Stimulated activated effector memory CD8-positive, alpha-beta T cell treated with anti-CD3 and anti-CD28 coated beads, Interleukin-12 subunit alpha, Interleukin-12 subunit beta, amount 100 ng/mL, for 72 hours (primary cell): ENCODE measurements at regions not wholly inside any gene's neighbourhood (a gene's known extent, or its start where the extent isn't known, plus 50 kb on each side); places are given as distances from the start of the nearest gene placed in this dataset.
"Not testable (repeated sequence)": the region's sequence is repeated elsewhere in the genome, so short reads cannot be mapped to it uniquely, and the experiment has no call there.

Source experiments
- ATAC-seq: fragments of 150-1000 bp; cut with Tn5 transposase; 2 replicates; pipeline ENCODE4 v1.10.0; 2021
- DNase-seq, 2 donors: peaks; one replicate each; pipeline ENCODE4 v3.0.0; 2021 to 2022; ENCODE audit warnings: low spot score in 2 of 2
- H3K27ac Mint-ChIP-seq: one replicate; pipeline ENCODE4 v1.8.0; 2022; ENCODE audit warnings: mild to moderate bottlenecking, mixed read lengths
- H3K36me3 Mint-ChIP-seq: one replicate; pipeline ENCODE4 v1.8.0; 2022; ENCODE audit warnings: mild to moderate bottlenecking, mixed read lengths
- H3K4me1 Mint-ChIP-seq: one replicate; pipeline ENCODE4 v1.8.0; 2022; ENCODE audit warnings: mixed read lengths
- H3K4me3 Mint-ChIP-seq: one replicate; pipeline ENCODE4 v1.8.0; 2022; ENCODE audit warnings: mild to moderate bottlenecking, mixed read lengths
- H3K9me3 Mint-ChIP-seq: one replicate; pipeline ENCODE4 v1.8.0; 2022; ENCODE audit warnings: mixed read lengths

DNA sequence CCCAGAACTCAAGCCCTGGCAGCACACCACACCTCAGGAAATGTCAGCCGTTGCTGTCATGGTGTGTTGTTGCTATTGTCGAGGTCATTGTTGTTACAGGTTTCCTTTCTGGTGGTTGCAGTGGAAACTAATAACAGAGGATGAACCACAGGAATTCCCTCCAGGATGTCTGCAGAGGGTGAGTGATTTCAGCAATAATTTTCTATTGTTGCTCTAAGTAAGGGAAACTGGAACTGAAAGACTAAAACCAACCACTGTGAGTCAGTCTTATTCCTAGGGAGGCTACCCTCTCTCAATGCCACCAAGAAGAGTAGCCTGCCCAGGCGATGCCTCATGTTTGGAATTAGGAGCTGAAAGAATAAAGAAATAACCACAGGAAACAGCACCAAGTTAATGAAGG, 102.6 kb downstream of the TRIM69 start:
- not testable (repeated sequence) for DNase-seq, H3K4me3 Mint-ChIP-seq, H3K36me3 Mint-ChIP-seq, H3K27ac Mint-ChIP-seq, H3K9me3 Mint-ChIP-seq, H3K4me1 Mint-ChIP-seq
- peak; percentile 55 for ATAC-seq

DNA sequence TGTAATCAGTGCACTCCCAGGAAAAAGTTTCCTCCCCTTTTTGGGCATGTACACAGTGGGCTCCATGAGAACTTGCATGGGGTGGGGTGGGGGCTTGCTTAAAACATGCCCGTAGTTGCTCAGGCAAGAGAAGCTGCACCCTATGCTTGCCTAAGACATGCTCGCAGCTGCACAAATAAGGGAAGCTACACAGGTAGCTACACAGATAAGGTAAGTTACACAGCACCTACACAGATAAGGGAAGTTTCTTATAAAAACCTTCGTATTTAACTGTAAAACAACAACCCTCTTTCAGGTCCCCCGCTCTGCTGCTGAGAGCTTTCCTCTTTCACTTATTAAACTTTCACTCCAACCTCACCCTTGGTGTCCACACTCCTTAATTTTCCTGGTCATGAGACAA, 105.4 kb downstream of the TRIM69 start:
- not testable (repeated sequence) for H3K9me3 Mint-ChIP-seq, H3K36me3 Mint-ChIP-seq, H3K27ac Mint-ChIP-seq, DNase-seq, H3K4me1 Mint-ChIP-seq, ATAC-seq, H3K4me3 Mint-ChIP-seq

DNA sequence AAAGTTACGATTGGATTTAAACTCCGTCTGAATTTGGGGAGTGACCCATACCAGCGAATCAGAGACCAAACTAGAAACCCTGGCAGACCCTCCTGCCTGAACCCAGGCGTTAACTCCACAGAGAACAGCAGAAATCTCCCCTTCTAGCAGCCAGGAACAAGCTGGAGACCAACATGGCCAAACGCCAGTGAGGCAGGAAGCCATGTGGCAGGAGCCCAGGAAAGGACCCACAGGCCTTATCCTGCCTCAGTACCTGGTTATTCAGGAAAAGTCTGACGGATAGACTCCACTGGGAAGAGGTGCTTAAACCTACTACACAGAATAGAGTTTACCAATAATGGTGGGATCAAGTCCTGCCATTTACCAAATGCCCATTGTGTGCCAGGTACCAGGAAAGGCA, 106.6 kb downstream of the TRIM69 start:
- not testable (repeated sequence) for ATAC-seq, H3K27ac Mint-ChIP-seq, H3K4me1 Mint-ChIP-seq, H3K4me3 Mint-ChIP-seq, H3K9me3 Mint-ChIP-seq, H3K36me3 Mint-ChIP-seq, DNase-seq

DNA sequence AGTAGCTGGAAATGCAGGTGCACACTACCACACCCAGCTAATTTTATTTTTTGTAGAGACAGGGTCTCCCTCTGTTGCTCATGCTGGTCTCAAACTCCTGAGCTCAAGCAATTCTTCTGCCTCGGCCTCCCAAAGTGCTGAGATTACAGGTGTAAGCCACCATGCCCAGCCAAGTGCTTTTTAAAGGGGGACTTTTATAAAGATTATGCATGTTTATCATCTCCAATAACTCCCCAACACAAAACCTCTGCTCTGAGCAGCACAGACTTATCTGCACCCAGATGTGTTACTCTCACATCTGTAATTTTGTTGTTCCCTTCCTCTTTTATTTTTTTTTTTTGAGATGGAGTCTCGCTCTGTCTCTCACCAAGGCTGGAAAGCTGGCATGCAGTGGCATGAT, 108.6 kb downstream of the TRIM69 start:
- H3K4me3 Mint-ChIP-seq, H3K36me3 Mint-ChIP-seq, ATAC-seq, H3K4me1 Mint-ChIP-seq, H3K9me3 Mint-ChIP-seq, DNase-seq, H3K27ac Mint-ChIP-seq: not testable (repeated sequence)

DNA sequence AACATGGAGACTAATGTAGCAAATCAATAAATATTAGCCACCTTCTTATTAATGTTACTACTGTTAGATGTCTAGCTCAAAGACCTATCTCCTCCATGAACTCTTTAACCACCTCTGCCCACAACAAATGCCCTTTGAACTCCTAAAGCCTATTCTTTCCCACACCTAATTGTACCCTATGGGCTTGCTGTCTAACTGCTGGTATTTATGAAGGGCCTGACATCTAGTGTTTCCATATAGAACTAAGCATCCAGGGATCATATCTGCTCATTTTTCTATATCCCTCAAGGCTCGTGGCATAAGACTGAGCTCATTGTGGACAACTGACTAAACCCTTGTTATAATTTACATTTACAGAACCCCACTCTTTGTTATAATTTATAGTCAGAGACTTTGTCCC, 109.8 kb downstream of the TRIM69 start:
- not testable (repeated sequence) for ATAC-seq, H3K4me3 Mint-ChIP-seq, H3K4me1 Mint-ChIP-seq, H3K27ac Mint-ChIP-seq, H3K9me3 Mint-ChIP-seq, DNase-seq, H3K36me3 Mint-ChIP-seq

DNA sequence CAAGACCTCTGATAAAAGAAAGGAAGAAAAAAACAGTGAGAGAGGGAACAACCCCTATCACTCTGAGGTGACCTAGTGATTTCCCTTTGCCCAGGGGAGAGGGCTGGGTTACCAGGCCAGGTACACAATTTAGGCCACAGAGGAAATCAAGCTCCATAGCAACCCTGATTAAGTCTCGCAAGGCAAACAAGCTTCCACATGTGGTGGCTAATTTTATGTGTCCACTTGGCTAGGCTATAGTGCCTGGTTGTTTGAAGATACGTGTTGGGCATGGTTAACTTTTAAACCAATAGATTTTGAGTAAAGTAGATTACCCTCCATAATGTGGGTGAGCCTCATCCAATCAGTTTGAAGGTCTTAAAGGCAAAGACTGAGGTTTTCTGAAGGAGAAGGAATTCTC, 108.9 kb upstream of the TERB2 start:
- not testable (repeated sequence) for H3K9me3 Mint-ChIP-seq, H3K4me1 Mint-ChIP-seq

DNA sequence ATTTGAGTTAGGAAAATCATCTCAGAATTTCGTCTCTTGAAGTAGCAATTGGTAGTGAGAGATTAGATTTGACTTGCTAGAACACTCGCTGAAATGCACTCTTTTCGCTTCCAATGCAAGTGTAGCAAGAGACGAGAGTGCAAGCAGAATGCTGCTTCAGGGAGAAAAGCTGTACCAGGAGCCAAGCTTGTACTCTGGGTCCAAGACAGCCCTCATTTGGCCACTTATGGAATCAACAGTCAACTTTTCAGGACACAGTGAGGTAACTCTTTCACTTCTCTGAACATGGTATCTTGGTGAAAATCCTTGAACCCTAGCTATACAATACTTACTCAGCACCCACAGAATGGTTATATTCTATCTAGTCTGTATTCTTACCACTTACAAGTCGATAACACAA, 107.6 kb upstream of the TERB2 start:
- H3K36me3 Mint-ChIP-seq, DNase-seq, ATAC-seq, H3K4me1 Mint-ChIP-seq, H3K9me3 Mint-ChIP-seq, H3K4me3 Mint-ChIP-seq, H3K27ac Mint-ChIP-seq: not testable (repeated sequence)

More for the DNA sequence above, 108.9 kb upstream of the TERB2 start:
- not testable (repeated sequence) for ATAC-seq, H3K27ac Mint-ChIP-seq, H3K36me3 Mint-ChIP-seq, H3K4me3 Mint-ChIP-seq, DNase-seq

DNA sequence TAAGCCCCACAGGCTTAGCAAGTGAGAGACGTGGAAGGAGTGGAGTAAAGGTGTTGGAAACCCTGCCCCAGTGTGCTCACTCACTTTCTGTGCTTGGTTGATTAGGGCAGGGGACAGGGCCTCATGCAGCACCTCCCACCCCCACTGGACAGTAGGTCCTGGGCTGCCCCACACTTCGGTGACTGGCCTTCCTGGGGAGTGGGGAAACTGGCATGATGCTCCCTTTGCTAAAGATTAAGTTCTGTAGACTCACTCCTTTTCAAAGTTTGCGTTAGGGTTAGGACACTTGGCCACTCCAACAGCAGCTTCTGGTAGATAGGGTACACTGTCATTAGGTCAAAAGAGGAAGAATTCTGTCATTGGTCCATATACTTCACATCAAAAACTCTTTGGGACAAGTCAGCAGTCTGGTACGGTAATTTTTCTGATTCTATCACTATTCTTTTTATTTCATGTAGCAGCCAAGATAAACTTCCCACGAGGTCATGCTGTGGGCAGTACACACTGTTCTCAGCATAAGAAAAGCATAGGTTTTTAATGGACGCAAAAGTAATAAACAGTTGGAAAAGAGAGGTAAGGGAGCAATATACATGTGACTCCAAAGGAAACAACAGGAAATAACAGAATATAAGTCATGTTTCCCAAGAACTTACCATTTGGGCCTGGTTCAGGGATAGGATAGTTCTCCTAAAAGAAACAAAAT, 106.6 kb upstream of the TERB2 start:
- not testable (repeated sequence) for ATAC-seq, DNase-seq, H3K9me3 Mint-ChIP-seq, H3K4me3 Mint-ChIP-seq, H3K4me1 Mint-ChIP-seq, H3K27ac Mint-ChIP-seq, H3K36me3 Mint-ChIP-seq

DNA sequence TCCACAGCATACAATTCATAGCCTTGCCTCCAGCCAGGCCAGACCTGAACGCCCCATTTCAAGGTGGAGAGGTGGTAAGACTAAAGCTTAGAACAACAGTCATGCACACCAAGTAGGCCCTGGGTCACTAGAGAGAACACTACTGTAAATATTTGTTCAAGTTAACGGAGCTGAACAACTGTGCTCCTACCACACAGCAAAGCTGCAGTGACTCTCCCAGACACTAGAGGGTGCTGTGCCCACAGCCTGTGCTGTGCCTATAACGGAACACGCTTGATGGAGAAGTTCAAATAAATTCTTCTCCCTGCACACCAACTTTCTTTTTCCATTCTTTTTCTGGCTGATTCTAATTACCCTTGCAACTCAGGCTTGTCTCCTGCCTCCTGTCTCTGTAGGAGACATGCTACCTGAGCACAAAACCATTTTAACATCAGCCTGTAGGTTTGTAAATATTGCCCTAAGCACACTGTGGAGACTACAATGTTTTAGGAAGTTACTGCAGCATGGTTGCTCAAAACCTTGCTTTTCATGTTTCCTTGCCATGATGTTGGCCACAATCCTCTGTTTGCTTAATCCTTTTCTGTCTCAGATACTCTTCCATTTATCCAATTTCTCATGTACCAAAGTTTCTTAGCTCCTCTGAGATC, 103.1 kb upstream of the TERB2 start:
- H3K36me3 Mint-ChIP-seq, result not testable (repeated sequence)
- peak; percentile 91 for ATAC-seq

DNA sequence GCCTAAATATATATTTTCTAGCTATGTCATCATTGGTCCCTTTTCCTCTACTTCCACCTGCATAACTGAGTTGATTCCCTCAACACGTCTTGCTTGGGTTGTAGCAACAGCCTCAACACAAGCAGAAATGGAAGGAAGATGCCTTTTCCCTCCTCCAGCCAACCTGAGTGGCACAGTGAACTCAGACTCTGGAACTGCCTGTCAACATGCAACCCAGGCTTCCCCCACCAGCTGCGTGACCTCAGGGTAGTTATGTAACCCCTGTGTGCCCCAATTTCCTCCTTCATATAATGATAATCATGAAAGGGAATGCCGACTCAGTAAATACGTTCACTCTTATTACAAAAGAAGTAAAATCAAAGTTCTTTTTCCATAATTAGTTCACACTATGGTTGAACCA, 101.8 kb upstream of the TERB2 start:
- not testable (repeated sequence) for H3K9me3 Mint-ChIP-seq, ATAC-seq, H3K4me3 Mint-ChIP-seq, H3K36me3 Mint-ChIP-seq, H3K4me1 Mint-ChIP-seq, H3K27ac Mint-ChIP-seq, DNase-seq

More for the DNA sequence above, 103.1 kb upstream of the TERB2 start:
- H3K9me3 Mint-ChIP-seq, H3K27ac Mint-ChIP-seq, H3K4me3 Mint-ChIP-seq, H3K4me1 Mint-ChIP-seq: not testable (repeated sequence)
- DNase-seq, result peak; percentile 65 to 85

DNA sequence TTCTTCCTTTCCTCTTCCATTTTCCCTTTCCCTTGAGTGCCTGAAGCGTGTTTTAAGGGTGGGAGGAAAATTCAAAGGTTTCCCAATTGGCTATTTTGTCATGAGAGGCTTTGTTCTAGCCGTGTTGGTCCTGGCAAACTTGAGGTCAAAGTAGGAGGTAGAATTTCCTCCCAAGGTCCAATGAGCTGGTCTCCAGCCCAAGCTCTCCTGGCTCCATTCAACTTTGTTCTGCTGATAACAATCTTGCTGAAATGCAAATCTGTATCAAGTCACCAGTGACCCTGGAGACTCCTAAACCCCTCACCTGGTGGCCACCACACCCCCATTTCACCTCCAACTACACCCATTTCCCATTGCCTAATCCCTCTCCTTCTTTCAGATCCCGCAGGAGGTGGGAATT, 100.2 kb upstream of the TERB2 start:
- not testable (repeated sequence) for H3K27ac Mint-ChIP-seq, H3K9me3 Mint-ChIP-seq, H3K4me3 Mint-ChIP-seq, ATAC-seq, DNase-seq, H3K4me1 Mint-ChIP-seq, H3K36me3 Mint-ChIP-seq

DNA sequence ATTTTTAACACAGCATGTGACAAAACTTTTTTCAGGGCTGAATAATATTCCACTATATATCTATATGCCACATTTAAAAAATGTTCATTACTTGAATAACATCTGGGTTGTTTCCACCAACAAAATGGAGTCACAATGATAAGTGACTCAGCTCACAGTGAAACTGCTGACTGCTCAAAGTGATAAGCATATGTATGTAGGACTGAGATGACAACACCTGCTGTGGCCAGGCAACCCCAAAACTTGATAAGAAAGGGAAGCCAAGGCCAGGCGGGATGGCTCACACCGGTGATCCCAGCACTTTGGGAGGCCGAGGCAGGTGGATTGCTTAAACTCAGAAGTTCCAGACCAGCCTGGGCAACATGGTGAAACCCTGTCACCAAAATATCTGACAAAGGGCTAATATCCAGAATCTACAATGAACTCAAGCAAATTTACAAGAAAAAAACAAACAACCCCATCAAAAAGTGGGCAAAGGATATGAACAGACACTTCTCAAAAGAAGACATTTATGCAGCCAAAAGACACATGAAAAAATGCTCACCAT, 99.2 kb upstream of the TERB2 start:
- not testable (repeated sequence) for H3K27ac Mint-ChIP-seq, H3K36me3 Mint-ChIP-seq, H3K4me1 Mint-ChIP-seq, H3K4me3 Mint-ChIP-seq, H3K9me3 Mint-ChIP-seq, DNase-seq
- ATAC-seq, result peak; percentile 62

DNA sequence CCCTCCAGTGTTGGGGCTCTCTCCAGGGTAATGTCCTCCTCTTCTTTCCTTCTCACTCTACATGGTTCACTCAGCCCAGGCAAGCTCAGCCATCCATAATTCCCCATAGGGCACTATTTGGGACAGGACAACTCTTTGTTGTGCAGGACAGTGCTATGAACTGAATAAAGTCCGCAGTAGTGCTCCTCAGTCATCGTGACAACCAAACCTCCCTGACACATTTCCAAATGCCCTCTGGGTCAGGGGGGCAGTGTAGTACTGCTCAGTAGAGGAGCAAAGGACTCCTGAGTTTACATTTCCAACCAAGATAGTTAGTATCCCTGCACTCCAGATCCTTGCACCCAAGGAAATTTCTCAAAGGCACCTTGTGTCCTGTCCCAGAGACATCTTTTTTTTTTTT, 97.4 kb upstream of the TERB2 start:
- not testable (repeated sequence) for H3K9me3 Mint-ChIP-seq, H3K27ac Mint-ChIP-seq, H3K36me3 Mint-ChIP-seq, H3K4me3 Mint-ChIP-seq, H3K4me1 Mint-ChIP-seq, DNase-seq, ATAC-seq

DNA sequence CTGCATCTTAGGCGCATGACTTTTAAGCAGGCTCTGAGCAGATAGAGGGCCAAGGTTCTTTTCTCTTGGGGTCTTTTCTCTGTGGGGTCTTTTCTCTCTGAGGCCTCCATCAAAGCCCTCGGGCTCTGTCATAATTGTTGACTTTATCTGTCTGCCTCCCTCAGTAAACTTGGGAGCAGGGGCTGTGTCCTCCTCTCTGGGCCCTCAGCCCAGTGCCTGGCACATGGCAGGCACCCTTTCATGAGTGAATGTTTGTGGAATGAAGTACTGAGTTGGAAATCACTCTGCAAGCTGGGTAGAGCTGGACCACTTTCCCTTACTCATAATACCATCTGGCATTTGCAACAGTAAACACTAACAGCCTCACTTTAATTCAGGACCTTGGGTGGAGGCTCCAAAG, 96.3 kb upstream of the TERB2 start:
- ATAC-seq, DNase-seq, H3K4me1 Mint-ChIP-seq, H3K36me3 Mint-ChIP-seq, H3K4me3 Mint-ChIP-seq, H3K9me3 Mint-ChIP-seq, H3K27ac Mint-ChIP-seq: not testable (repeated sequence)

DNA sequence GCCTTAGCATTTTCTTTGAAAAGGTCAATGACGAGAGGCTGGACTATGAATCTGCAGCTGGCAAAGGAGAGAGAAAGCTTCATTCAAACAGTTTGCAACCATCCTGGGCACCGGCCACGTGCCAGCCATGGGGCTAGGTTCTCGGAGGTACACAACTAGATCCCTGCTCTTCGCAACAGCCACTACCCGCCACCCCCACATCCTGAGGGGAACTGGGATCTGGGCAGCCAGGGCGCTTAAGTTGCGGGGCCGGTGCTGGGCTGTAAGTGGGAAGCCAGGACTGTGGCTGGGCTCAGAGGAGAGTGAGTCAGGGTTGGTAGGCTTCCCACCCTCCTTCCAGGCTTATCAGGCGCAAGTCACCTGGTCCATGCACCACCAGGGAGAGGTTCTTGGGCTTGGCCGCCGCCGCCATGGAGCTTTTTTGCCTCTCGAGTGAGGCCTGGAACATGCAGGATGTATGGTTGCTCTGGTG, 95.0 kb upstream of the TERB2 start:
- Mint-ChIP-seq H3K4me3 (no peak overlapping the region), H3K4me1 (no peaks in the 10 kb centered on the region), H3K36me3 (no peaks in the 10 kb centered on the region), H3K27ac (no peak overlapping the region), H3K9me3 (no peaks in the 10 kb centered on the region)
- DNase-seq, result no peak
- no peak for ATAC-seq

DNA sequence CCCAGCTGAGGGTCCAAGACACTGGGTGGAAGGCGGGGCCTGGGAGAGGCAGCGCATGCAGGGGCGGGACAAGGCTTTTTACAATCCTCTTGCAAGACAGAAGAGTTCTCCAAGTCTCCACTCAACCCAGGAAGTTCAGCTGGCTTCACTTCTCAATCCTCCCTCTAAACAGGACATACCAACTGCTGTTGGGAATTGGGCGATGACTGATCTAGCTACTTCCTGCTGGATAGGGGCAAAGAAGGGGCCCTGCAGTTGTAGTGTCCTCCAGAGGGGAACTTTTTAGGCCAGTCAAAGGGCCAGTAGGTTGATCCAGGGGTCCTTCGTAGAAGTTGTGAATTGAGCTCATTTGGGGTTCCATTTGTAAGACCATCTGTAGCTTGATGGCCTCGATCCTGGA, 94.6 kb upstream of the TERB2 start:
- ATAC-seq, result no peak
- Mint-ChIP-seq H3K4me3 (no peak overlapping the region), H3K9me3 (no peaks in the 10 kb centered on the region), H3K27ac (no peak overlapping the region), H3K36me3 (no peaks in the 10 kb centered on the region), H3K4me1 (no peaks in the 10 kb centered on the region)
- DNase-seq, result no peak
